Esophagus muscularis mucosa (tissue), 3 donors: ENCODE measurements at regions not wholly inside any gene's neighbourhood (a gene's known extent, or its start where the extent isn't known, plus 50 kb on each side); places are given as distances from the start of the nearest gene placed in this dataset.

Source experiments
- CTCF ChIP-seq, 3 experiments: fragments of 200-600 bp in 2 of 3; fragments of 450-650 bp in 1 of 3; sonication (generic) in 2 of 3; IDR thresholded peaks; one replicate each; pipeline ENCODE4 v1.5.1; 2017 to 2019; ENCODE audit warnings: antibody characterized with exemption in 3 of 3, mild to moderate bottlenecking in 2 of 3, moderate library complexity in 1 of 3
- POLR2AphosphoS5 ChIP-seq, 2 donors: sonication (generic); formaldehyde crosslinking; IDR thresholded peaks; one replicate each; pipeline ENCODE4 v1.6.1; 2017; ENCODE audit warnings: antibody characterized with exemption in 2 of 2

DNA sequence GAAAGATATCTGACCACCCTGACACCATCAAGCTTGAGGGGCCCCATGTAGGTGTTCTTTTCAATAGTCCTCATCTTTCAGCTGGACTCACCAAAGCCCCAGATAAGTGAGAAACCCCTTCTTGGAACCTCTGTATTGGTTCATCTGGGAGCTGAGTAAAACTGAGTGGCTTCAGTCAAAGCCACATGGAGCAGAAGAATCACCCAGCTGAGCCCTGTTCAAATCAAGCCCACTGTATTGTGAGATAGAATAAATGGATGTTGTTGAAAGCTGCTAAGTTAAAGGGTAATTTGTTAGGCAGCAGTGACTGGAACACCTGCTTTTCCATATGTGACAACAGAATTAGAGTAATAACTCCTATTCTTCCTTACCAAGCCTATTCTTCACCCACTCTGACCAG, 64.8 kb upstream of the SDK1 start:
- TF ChIP-seq CTCF (IDR thresholded peaks at IDR 0.05): no peak
- TF ChIP-seq POLR2AphosphoS5 (IDR thresholded peaks at IDR 0.05): no peak
